Smooth muscle cell (in vitro differentiated cells): ENCODE measurements at regions not wholly inside any gene's neighbourhood (a gene's known extent, or its start where the extent isn't known, plus 50 kb on each side); places are given as distances from the start of the nearest gene placed in this dataset.

ENCODE experiments used
- DNase-seq: peaks from one replicate; lab custom pipeline; 2025; ENCODE audit not compliant: unreplicated experiment; lab: John Stamatoyannopoulos, UW
- H2AFZ ChIP-seq: fragments of 200-600 bp; sonication (generic); 2 replicates; pipeline ENCODE4 v1.6.0; 2016; ENCODE audit warnings: antibody characterized with exemption, low read depth, mild to moderate bottlenecking
- H3F3A ChIP-seq: fragments of 200-600 bp; sonication (generic); 2 replicates; pipeline ENCODE4 v1.6.0; 2017; ENCODE audit warnings: antibody characterized with exemption, low read depth
- H3K27ac ChIP-seq: fragments of 200-600 bp; sonication (generic); 2 replicates; pipeline ENCODE4 v1.5.1; 2016; ENCODE audit warnings: low read depth, mild to moderate bottlenecking
- H3K27me3 ChIP-seq: fragments of 200-600 bp; sonication (generic); 2 replicates; pipeline ENCODE4 v1.6.1; 2016; ENCODE audit warnings: low read depth, mild to moderate bottlenecking
- H3K36me3 ChIP-seq: fragments of 200-600 bp; sonication (generic); 2 replicates; pipeline ENCODE4 v1.5.1; 2016; ENCODE audit warnings: low read depth
- H3K4me1 ChIP-seq: fragments of 200-600 bp; sonication (generic); 2 replicates; pipeline ENCODE4 v1.5.1; 2016; ENCODE audit warnings: low read depth
- H3K4me2 ChIP-seq: fragments of 200-600 bp; sonication (generic); 2 replicates; pipeline ENCODE4 v1.6.0; 2016; ENCODE audit warnings: mild to moderate bottlenecking
- H3K4me3 ChIP-seq: fragments of 200-600 bp; sonication (generic); 2 replicates; pipeline ENCODE4 v1.5.1; 2016; ENCODE audit warnings: mild to moderate bottlenecking
- H3K79me2 ChIP-seq: fragments of 200-600 bp; sonication (generic); 2 replicates; pipeline ENCODE4 v1.6.0; 2016; ENCODE audit warnings: low read depth, mild to moderate bottlenecking
- H3K9ac ChIP-seq: fragments of 200-600 bp; sonication (generic); 2 replicates; pipeline ENCODE4 v1.6.0; 2016; ENCODE audit warnings: low read depth
- H3K9me3 ChIP-seq: fragments of 200-600 bp; sonication (generic); replicated peaks from 2 replicates; pipeline ENCODE4 v1.5.1; 2016; ENCODE audit warnings: low read depth
- H4K20me1 ChIP-seq: fragments of 200-600 bp; sonication (generic); 2 replicates; pipeline ENCODE4 v1.6.0; 2016; ENCODE audit warnings: low read depth
- CTCF ChIP-seq: fragments of 200-600 bp; sonication (generic); IDR thresholded peaks from 2 replicates; pipeline ENCODE4 v1.5.1; 2017; ENCODE audit warnings: borderline replicate concordance, mild to moderate bottlenecking, antibody characterized with exemption; ENCODE audit not compliant: insufficient read depth, poor library complexity, severe bottlenecking
- WGBS: methylation state at CpG from one replicate; pipeline ENCODE4 v1.1.7; 2016; ENCODE audit warnings: low lambda C conversion rate; 5-methylcytosine and 5-hydroxymethylcytosine counted together

DNA sequence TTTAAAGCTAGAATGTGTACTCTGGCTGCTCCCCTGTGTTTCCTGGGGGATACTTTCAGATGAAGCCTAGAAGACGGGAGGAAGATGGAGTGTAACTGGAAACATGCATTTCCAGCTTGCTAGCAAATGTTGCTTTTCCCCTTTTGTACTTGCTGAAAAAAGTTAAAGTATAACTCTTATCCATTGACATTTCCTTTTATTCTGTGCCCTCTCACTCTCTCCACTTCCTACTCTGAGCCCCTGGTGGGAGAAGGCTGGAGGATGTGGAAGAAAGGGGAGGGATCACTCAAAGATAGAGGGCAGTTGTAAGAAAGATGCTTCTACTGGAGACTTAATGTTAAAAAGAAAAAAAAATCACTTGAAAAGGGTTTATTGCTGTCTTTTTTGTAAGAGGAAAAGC, 396.5 kb downstream of the DTHD1 start:
- Histone ChIP-seq H3K4me2 (no peak overlapping the region), H3K27me3 (no peaks in the 10 kb centered on the region), H4K20me1 (no peaks in the 10 kb centered on the region), H3K27ac (no peak overlapping the region), H3K4me1 (no peaks in the 10 kb centered on the region), H3K4me3 (no peak overlapping the region), H3F3A (no peaks in the 10 kb centered on the region), H3K36me3 (no peaks in the 10 kb centered on the region), H3K79me2 (no peaks in the 10 kb centered on the region), H3K9ac (no peak overlapping the region), H2AFZ (no peak overlapping the region), H3K9me3 (no peaks in the 10 kb centered on the region)
- no peak for TF ChIP-seq CTCF
- WGBS = 86% methylated on average over 1 of the region's 1 CpG
- no peak for DNase-seq

DNA sequence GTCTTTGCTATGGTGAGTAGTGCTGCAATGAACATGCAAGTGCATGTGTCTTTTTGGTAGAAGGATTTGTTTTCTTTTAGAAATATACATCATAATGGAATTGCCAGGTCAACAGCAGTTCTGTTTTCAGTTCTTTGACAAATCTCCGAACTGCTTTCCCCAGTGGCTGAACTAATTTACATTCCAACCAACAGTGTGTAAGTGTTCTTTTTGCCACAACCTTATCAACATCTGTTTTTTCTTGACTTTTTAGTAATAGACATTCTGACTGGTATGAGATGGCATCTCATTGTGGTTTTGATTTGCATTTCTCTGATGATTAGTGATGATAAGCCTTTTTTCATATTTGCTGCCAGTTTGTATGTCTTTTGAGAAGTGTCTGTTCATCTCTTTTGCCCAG, 406.3 kb downstream of the DTHD1 start:
- 75% methylated on average over 1 of the region's 1 CpG for WGBS
- no peak for TF ChIP-seq CTCF
- DNase-seq = no peak

DNA sequence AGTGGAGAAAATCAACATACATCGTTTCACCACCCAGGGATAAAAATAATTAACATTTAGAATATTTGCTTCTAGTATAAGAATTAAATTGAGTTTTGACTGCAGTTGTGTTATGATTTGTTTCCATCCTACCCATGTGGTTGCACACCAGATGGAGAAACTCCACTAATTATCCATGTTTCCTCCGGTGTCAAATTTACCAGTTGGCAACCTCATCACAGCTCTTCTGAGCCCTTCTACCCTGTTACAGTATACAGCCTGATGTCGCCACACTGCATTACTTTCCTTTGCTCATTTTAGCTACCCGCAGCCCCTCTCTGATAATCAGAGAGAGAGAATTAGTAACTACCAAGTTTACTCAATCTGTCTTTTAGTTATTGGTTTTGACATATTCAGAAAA, 411.2 kb downstream of the DTHD1 start:
- no peak for TF ChIP-seq CTCF
- no peak overlapping the region for H2AFZ ChIP-seq
- H3K27me3 ChIP-seq = no peaks in the 10 kb centered on the region

More for the DNA sequence above, 406.3 kb downstream of the DTHD1 start:
- Histone ChIP-seq H3K79me2 (no peaks in the 10 kb centered on the region), H3K9me3 (no peaks in the 10 kb centered on the region), H4K20me1 (no peaks in the 10 kb centered on the region), H3K4me1 (no peaks in the 10 kb centered on the region), H3F3A (no peaks in the 10 kb centered on the region), H2AFZ (no peak overlapping the region), H3K9ac (no peak overlapping the region), H3K4me3 (no peak overlapping the region), H3K36me3 (no peaks in the 10 kb centered on the region), H3K27ac (no peak overlapping the region), H3K27me3 (no peaks in the 10 kb centered on the region), H3K4me2 (no peak overlapping the region)

DNA sequence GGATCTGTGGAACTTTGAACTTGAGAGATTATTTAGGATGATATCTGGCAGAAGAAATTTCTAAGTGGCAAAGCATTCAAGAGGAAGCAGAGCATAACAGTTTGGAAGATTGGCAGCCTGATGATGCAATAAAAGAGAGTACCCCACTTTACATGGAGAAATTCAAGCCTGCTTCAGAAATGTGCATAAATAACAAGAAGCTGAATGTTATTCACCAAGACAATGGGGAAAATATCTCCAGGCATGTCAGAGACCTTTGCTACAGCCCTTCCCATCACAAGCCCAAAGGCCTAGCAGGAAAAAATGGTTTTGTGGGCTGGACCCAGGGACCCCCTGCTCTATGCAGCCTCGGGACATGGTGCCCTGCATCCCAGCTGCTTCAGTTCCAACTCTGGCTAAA, 420.8 kb downstream of the DTHD1 start:
- Histone ChIP-seq H3K27me3 (no peaks in the 10 kb centered on the region), H3K36me3 (no peaks in the 10 kb centered on the region), H3F3A (no peaks in the 10 kb centered on the region), H3K9ac (no peak overlapping the region), H3K9me3 (no peaks in the 10 kb centered on the region), H4K20me1 (no peaks in the 10 kb centered on the region), H3K27ac (no peak overlapping the region), H3K79me2 (no peaks in the 10 kb centered on the region), H3K4me1 (no peaks in the 10 kb centered on the region), H2AFZ (no peak overlapping the region), H3K4me2 (no peak overlapping the region), H3K4me3 (no peak overlapping the region)
- 70% methylated on average over 1 of the region's 1 CpG for WGBS
- no peak for TF ChIP-seq CTCF
- no peak for DNase-seq

More for the DNA sequence above, 411.2 kb downstream of the DTHD1 start:
- no peaks in the 10 kb centered on the region for H4K20me1 ChIP-seq
- H3K4me2 ChIP-seq = no peak overlapping the region
- DNase-seq = no peak
- 92% methylated on average over 4 of the region's 4 CpGs for WGBS
- no peak overlapping the region for H3K27ac ChIP-seq
- H3K36me3 ChIP-seq = no peaks in the 10 kb centered on the region
- no peaks in the 10 kb centered on the region for H3K9me3 ChIP-seq
- H3K4me3 ChIP-seq = no peak overlapping the region
- H3K4me1 ChIP-seq = no peaks in the 10 kb centered on the region
- no peak overlapping the region for H3K9ac ChIP-seq
- H3K79me2 ChIP-seq = no peaks in the 10 kb centered on the region
- no peaks in the 10 kb centered on the region for H3F3A ChIP-seq
